Esophagus mucosa (tissue), 1 donor: ENCODE measurements at regions not wholly inside any gene's neighbourhood (a gene's known extent, or its start where the extent isn't known, plus 50 kb on each side); places are given as distances from the start of the nearest gene placed in this dataset.

Experiments used
- ATAC-seq: fragments of 200-7000 bp; cut with Tn5 transposase; one replicate; pipeline ENCODE4 v1.9.1; 2020
- donor health status: DM: yes; HTN: yes; CAD: no.

DNA sequence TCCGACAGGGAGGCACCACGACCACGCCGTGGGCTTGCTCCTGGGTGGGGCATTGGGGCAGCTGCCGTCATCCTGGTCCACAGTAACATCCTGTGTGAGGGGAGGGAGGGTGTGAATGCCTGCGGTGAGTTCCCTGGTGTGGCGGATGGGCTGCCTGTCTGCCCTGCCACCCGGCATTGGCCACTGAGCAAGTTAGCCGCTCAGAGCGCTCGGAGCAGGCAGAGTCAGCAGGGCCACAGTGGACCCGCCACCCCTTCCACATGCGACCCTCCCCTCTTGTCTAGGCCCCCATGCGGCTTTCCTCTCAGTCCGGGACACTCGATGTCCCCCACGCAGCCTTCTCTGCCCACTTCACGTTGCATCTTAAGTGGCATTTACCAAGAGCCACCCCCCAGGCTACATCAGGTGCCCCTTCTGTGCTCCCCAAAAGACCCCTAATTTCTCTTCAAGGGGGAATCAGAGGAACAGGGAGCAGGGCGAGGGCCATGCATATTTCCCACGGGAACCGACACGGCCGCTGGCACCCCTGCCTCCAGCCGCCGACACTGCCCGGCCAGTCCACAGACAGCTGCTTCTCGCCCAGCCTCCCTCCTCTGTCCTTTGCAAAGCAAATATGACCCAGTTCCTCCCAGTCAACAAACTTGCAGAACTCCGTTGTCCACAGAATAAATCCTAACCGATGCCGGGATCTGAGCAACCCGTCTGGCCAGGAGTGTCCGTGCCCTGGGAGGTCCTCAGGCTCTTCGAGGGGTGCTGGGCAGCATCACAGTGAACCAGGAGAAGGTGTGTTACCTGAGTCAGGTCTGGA lies 1482.1 kb downstream of the TBC1D22A start:
- ATAC-seq = no peak

DNA sequence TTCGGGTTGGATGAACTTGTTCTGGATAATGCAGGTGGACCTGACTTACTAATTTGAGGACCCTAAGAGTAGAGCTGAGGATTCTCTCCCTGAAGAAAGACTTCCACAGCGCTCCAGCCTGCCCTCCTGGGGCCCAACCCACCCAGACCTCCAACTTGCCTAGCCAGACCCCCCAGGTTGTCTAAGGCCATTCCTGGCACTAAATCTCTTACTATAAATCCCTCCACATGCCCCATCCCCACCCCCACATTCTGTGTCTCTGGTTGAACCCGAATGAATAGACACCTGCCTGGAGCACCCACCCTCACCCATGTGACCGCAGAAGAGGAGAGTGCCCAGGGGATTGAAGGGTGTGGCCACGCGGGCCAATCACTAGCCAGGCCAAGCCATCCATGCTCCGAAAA lies 1480.0 kb downstream of the TBC1D22A start:
- ATAC-seq = no peak

DNA sequence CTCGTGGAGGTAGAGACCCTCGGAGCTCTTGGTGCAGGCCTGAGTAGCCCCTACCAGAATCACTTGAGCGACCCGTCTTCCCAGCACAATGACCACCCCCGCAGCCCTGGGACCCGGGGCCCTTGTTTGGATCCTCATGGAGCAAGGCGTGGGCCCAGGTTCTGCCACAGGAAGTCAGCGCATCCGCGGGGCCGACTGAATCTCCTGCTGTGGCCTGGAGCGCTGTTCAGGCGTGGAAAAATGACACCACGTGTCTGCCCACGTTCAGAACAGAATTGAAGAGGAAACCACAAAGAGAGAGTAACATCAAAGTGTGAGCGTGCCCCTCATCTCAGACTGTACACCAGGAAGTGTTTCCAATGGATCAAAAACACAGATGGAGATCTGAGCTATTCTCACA lies 1479.2 kb downstream of the TBC1D22A start:
- no peak for ATAC-seq

DNA sequence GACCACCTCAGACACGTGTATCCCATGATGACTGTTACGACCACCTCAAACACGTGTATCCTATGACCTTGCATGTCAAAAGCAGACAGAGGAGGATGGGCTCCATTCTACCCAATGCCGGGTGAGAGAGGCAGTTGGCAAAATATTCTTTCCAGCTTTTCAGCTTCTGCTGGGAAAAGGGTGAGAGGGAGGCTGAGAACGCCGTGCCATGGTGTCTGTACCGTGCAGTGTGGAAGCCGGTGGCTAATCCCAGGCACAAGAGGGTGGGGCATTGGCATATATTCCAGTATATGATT lies 1478.4 kb downstream of the TBC1D22A start:
- ATAC-seq = no peak

GRCh38 chr22:48240148-48240934 lies 1477.9 kb downstream of the TBC1D22A start:
- ATAC-seq = no peak

DNA sequence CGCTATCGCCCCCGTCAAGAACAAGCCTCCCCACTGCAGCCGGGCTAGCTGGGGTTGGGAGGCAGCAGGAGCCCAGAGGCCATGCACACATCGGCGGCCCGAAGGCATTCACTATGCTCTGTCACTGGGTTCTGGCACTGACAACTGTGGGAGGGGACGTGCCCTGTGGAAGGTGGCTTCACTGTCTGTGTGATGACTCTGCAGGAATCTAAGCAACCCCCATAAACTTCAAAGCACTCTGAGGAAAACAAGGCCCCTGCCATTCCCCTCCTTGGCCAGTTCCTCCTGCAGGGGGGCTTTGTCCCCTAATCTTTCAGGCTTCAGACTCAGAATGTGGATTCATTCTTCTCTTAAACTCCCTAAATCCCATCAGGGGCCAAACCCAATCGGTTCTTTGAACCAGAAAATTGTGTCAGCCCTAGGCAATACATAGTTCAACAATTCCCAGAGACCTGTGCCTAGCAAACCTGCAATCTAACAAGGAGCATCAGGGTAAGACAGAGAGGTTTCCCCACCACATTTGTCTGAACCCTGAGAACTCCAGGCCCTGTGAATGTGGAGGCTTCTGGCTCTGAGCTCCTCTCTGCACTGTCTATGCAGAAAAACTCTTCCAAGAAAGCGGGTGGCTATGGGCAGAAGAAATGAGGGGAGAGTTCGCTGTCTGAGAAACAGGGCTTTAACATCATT lies 1477.2 kb downstream of the TBC1D22A start:
- ATAC-seq = no peak

DNA sequence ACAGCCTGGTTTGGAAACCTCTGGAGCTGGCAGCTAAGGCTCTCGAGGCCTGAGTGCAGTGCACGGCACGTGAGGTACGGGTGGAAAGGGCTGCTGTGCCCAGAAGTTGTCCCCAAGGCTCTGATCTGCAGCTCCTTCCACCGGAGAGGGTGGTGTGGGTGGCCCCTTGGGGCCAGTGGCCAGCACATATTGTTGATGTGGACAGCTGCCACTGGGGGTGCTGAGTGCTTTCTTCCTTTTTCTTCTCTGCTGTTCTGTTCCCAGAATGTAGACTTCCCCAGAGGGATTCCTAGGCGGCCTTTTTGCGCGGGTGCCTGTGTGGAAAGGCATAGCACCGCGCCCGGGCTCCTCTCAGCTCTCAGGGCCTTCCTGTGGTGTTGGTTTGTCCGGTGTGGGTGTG lies 1476.5 kb downstream of the TBC1D22A start:
- no peak for ATAC-seq

DNA sequence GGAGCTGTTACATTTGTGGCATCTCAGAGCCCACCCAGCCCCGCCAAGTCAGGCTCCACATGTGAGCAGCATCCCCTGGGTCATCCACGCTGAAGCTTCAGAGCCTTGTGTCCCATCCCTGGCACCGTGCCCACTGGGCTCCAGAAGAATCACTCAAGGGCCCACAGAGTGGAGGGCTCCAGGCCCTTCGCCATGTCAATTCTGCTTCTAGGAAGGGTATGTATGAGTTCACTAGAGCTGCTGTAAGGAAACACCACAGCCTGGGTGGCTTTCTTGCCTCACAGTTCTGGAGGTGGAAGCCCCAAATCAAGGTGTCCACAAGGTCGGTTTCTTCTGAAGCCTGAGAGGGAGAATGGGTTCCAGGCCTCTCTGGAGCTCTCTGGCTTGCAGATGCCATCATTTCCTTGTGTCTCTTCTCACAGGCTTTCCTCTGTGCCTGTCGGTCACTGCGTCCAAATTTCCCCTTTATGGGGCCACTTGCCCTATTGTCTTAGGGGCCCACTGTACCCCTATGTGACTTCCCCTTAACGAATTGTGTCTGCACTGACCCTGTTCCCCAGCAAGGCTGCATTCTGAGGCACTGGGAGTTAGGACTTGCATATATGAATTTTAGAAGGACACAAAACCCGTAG lies 1476.0 kb downstream of the TBC1D22A start:
- ATAC-seq = no peak

DNA sequence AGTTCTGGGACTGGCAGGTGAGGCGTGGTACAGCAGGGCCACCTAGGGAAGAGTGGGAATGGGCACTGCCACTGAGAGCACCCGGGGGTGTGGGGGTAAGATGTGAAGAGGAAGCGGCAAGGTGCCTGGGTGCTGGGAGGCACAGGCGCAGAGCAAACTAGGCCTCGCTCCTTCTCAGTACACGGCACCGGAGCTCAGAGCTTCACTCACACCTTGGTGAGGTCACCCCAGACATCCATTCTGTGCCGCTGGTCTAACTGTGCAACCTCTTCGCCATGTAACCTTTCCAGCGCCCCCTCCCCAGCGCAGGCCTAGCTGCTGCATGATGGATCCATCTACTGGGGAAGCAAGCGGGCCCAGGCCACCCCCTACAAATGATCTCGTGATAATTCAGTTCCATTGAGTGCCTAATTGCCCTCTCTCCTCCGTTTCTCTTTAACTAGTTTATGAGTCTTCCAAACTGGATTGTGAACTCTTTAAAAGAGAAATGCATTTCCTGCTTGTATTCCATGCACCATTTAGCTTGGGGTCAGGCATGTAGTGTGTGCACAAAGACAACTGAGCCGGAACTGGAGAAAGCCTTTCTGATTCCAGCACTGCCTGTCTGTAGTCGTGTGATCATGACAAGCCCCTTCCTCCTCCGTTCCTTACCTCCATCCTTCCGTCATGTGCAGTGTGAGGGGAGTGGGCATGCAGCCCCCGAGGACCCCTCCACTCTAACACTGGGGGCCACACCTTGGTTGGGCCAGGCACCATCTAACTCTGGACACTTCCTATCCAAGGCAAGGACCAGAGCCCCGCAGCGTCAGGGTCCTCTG lies 1475.2 kb downstream of the TBC1D22A start:
- no peak for ATAC-seq

DNA sequence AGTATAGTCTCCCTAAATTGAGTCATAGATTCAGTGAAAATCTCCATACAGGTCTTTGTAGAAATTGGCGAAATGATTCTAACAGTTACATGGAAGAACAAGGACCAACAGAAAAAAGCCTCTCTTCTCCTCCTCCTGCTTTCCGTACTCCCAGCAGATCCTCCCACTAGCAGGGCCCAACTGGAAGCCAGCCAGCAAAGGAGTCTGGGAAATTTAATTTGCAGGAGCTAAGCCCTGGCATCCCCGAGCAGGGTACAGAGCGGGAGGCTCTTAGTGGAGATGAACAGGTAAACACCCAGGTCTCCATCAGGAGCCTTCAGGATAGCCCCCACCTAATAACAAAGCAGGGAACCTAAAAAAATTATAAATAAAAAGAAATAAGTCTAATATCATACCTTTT lies 1473.8 kb downstream of the TBC1D22A start:
- no peak for ATAC-seq

GRCh38 chr22:48235744-48236143 lies 1473.3 kb downstream of the TBC1D22A start:
- no peak for ATAC-seq

GRCh38 chr22:48234011-48234410 lies 1471.6 kb downstream of the TBC1D22A start:
- ATAC-seq = no peak

DNA sequence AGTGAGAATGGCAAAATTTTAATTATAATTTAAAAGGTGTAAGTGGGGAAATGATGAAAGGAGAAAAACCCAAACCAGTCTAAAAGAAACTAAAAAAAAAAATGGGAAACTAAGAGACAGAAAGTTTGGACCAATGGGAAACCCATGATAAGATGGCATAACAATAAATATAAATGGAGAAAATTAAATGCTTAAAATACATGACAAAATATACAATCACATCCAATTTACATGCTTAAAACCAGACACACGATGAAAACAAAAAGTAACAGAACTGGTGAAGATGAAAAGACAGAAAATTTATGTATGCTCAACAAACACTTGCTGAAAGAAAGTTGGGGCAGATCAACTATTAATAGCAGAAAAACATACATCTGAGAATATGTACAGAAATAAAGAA lies 1471.1 kb downstream of the TBC1D22A start:
- ATAC-seq = no peak

DNA sequence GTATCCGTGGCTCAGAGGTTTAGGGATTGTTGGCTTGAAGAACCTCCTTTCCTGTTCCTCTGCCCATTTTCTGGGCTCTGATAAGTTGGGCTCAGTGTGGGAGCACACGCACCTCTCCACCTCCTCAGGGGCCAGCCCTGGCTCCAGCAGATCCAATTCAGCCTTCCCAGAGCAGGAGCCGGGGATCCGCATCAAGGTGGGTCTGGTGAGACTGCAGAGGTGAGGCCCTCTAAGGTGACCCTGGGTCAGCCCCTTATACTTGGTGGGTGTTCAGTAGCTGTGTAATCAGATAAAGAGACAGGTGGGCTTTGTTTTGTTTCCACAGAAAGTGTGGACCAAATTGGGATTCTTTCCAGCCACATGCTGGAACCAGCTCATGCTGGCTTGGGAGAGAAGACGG lies 1466.0 kb downstream of the TBC1D22A start:
- ATAC-seq = no peak

DNA sequence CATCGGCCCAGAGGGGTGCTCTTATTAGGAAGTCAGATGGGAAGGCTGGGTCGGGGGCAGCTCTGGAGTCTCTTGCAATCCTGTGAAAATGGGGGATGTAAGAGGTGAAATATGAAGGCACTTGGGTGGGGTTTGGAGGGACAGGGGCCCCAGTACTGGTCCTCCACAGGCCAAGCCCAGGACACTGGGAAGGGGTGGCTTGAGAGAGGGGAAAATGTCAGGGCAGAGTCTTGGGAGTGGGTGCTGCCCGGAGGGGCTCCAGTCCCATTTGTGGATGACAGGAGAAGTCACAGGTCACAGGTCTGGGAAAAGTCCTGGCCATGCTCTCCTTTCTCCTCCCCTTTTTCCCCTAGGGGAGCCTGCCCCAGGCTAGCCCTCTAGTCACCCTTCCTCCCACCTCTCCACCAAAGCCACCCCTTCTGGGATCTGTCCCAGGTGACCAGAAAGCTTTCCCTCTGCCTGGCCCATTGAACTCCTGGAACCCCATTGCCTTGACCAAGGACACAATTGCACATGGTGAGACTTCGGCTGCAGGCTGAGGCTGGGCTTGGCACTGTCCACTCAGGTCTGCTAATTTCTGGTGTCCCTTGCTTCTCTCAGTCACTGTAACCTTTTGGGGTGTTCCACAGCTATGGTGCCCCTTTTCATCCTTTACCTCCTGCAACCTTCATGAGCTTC lies 1465.0 kb downstream of the TBC1D22A start:
- ATAC-seq = no peak

GRCh38 chr22:48226026-48227013 lies 1463.9 kb downstream of the TBC1D22A start:
- no peak for ATAC-seq

GRCh38 chr22:48224332-48224731 lies 1461.9 kb downstream of the TBC1D22A start:
- ATAC-seq = no peak

GRCh38 chr22:48223488-48224190 lies 1461.2 kb downstream of the TBC1D22A start:
- ATAC-seq = no peak

- ATAC-seq = no peak
Measured at GRCh38 chr22:48222742-48223487, 1460.5 kb downstream of the TBC1D22A start.
